HEK293 (cell line): ENCODE measurements at regions not wholly inside any gene's neighbourhood (a gene's known extent, or its start where the extent isn't known, plus 50 kb on each side); places are given as distances from the start of the nearest gene placed in this dataset.

Experiments
- CTCF ChIA-PET: fragments of 350-600 bp; formaldehyde crosslinking; extraction: SDS; loops from one replicate; lab custom pipeline; 2021; ENCODE audit warnings: antibody characterized with exemption; lab: Yijun Ruan, JAX
- POLR2A ChIA-PET: fragments of 300-600 bp; formaldehyde crosslinking; extraction: SDS; loops from one replicate; lab custom pipeline; 2020; ENCODE audit warnings: antibody characterized with exemption, inconsistent platforms; lab: Yijun Ruan, JAX
- H3K27ac ChIP-seq: fragments of 200-500 bp; sonication (Bioruptor generic); 2 replicates; pipeline ENCODE4 v1.5.1; 2014; ENCODE audit warnings: low read depth, low read length, control low read depth, inconsistent platforms; ENCODE audit errors: extremely low read depth
- H3K36me3 ChIP-seq, 2 experiments: fragments of 200-500 bp in 1 of 2; sonication (Bioruptor generic) in 1 of 2; 1 replicate in 1 of 2; 2 replicates in 1 of 2; pipeline ENCODE4 v1.5.1; 2014 to 2017; ENCODE audit warnings: inconsistent platforms in 2 of 2, low read length in 2 of 2; ENCODE audit not compliant: control insufficient read depth in 2 of 2, insufficient read depth in 1 of 2
- H3K4me1 ChIP-seq: fragments of 200-500 bp; sonication (Bioruptor generic); 2 replicates; pipeline ENCODE4 v1.5.1; 2014; ENCODE audit warnings: mild to moderate bottlenecking, low read length, inconsistent platforms; ENCODE audit not compliant: control insufficient read depth, insufficient read depth
- H3K4me3 ChIP-seq: 2 replicates; pipeline ENCODE4 v1.5.1; 2011; ENCODE audit warnings: low read depth, mild to moderate bottlenecking, control low read depth, low read length, moderate library complexity
- H3K9me3 ChIP-seq: fragments of 200-500 bp; sonication (Bioruptor generic); 2 replicates; pipeline ENCODE4 v1.5.1; 2014; ENCODE audit warnings: low read depth, low read length, inconsistent platforms; ENCODE audit not compliant: control insufficient read depth, insufficient read depth
- GLIS2 ChIP-seq: fragments of 450-650 bp; formaldehyde crosslinking; IDR thresholded peaks from 2 replicates; pipeline ENCODE4 v1.5.1; 2016; ENCODE audit warnings: missing biosample characterization, missing genetic modification characterization
- HIC1 ChIP-seq: fragments of 450-650 bp; formaldehyde crosslinking; IDR thresholded peaks from 2 replicates; pipeline ENCODE4 v1.5.1; 2016; ENCODE audit warnings: missing biosample characterization, missing genetic modification characterization
- HOXC10 ChIP-seq: sonication (generic); formaldehyde crosslinking; IDR thresholded peaks from 2 replicates; pipeline ENCODE4 v1.8.1; 2023; ENCODE audit warnings: mild to moderate bottlenecking, missing genetic modification reagents
- PRDM6 ChIP-seq: fragments of 450-650 bp; formaldehyde crosslinking; IDR thresholded peaks from 2 replicates; pipeline ENCODE4 v1.5.1; 2017; ENCODE audit warnings: missing biosample characterization, missing genetic modification characterization
- SETDB1 ChIP-seq: IDR thresholded peaks from one replicate; pipeline ENCODE4 v1.6.1; 2017; ENCODE audit warnings: mild to moderate bottlenecking, low read length, moderate library complexity, mixed read lengths; ENCODE audit not compliant: insufficient read length
- WT1 ChIP-seq: fragments of 450-650 bp; formaldehyde crosslinking; IDR thresholded peaks from 2 replicates; pipeline ENCODE4 v1.5.1; 2016; ENCODE audit warnings: missing biosample characterization, missing genetic modification characterization
- ZBTB1 ChIP-seq: fragments of 450-650 bp; formaldehyde crosslinking; IDR thresholded peaks from 2 replicates; pipeline ENCODE4 v1.5.1; 2016; ENCODE audit warnings: missing biosample characterization, missing genetic modification characterization
- ZFHX2 ChIP-seq: fragments of 450-650 bp; formaldehyde crosslinking; conservative IDR thresholded peaks from 2 replicates; pipeline ENCODE4 v1.5.1; 2016; ENCODE audit warnings: missing biosample characterization, missing genetic modification characterization
- ZNF155 ChIP-seq: fragments of 450-650 bp; formaldehyde crosslinking; IDR thresholded peaks from 2 replicates; pipeline ENCODE4 v1.5.1; 2016; ENCODE audit warnings: missing biosample characterization, missing genetic modification characterization
- ZNF324 ChIP-seq: fragments of 450-650 bp; formaldehyde crosslinking; IDR thresholded peaks from 2 replicates; pipeline ENCODE4 v1.5.1; 2016; ENCODE audit warnings: missing biosample characterization, missing genetic modification characterization
- ZNF391 ChIP-seq: fragments of 450-650 bp; formaldehyde crosslinking; IDR thresholded peaks from 2 replicates; pipeline ENCODE4 v1.5.1; 2016; ENCODE audit warnings: low read depth, missing biosample characterization, missing genetic modification characterization, borderline replicate concordance
- ZNF433 ChIP-seq: fragments of 450-650 bp; formaldehyde crosslinking; IDR thresholded peaks from 2 replicates; pipeline ENCODE4 v1.5.1; 2016; ENCODE audit warnings: missing biosample characterization, missing genetic modification characterization, low read depth
- ZNF521 ChIP-seq: fragments of 450-650 bp; formaldehyde crosslinking; IDR thresholded peaks from 2 replicates; pipeline ENCODE4 v1.5.1; 2017; ENCODE audit warnings: missing biosample characterization, mild to moderate bottlenecking, missing genetic modification characterization
- ZNF623 ChIP-seq: fragments of 450-650 bp; formaldehyde crosslinking; IDR thresholded peaks from 2 replicates; pipeline ENCODE4 v1.5.1; 2016; ENCODE audit warnings: missing biosample characterization, missing genetic modification characterization
- ZNF670 ChIP-seq: fragments of 450-650 bp; formaldehyde crosslinking; IDR thresholded peaks from 2 replicates; pipeline ENCODE4 v1.5.1; 2016; ENCODE audit warnings: missing biosample characterization, missing genetic modification characterization, low read depth
- ZNF768 ChIP-seq: fragments of 450-650 bp; formaldehyde crosslinking; IDR thresholded peaks from 2 replicates; pipeline ENCODE4 v1.5.1; 2018; ENCODE audit warnings: missing biosample characterization, mild to moderate bottlenecking, missing genetic modification characterization
- ZSCAN5A ChIP-seq: fragments of 450-650 bp; formaldehyde crosslinking; IDR thresholded peaks from 2 replicates; pipeline ENCODE4 v1.5.1; 2016; ENCODE audit warnings: missing biosample characterization, missing genetic modification characterization
- ZXDB ChIP-seq: fragments of 450-650 bp; formaldehyde crosslinking; IDR thresholded peaks from 2 replicates; pipeline ENCODE4 v1.5.1; 2016; ENCODE audit warnings: missing biosample characterization, missing genetic modification characterization
- TF ChIP-seq, protein P1 (sequence below): fragments of 450-650 bp; formaldehyde crosslinking; IDR thresholded peaks from 2 replicates; pipeline ENCODE4 v1.5.1; 2016; ENCODE audit warnings: missing biosample characterization, missing genetic modification characterization, low read depth
- TF ChIP-seq, protein P2 (sequence below): fragments of 450-650 bp; formaldehyde crosslinking; IDR thresholded peaks from 2 replicates; pipeline ENCODE4 v1.5.1; 2017; ENCODE audit warnings: missing biosample characterization, missing genetic modification characterization

GRCh38 chr2:190121305-190121704 is 58.8 kb upstream of the MSTN start:
- Histone ChIP-seq H3K4me1 (no peaks in the 10 kb centered on the region), H3K4me3 (no peak overlapping the region), H3K9me3 (no peaks in the 10 kb centered on the region), H3K36me3 (no peaks in the 10 kb centered on the region), H3K27ac (no peak overlapping the region)
- ChIA-PET POLR2A (no interaction called here), CTCF (interaction anchor here (0.7 to 1.0 kb wide), 2 partner anchors 16 to 31 kb away, joined by 3 read pairs; no protein-coding TSS in a partner anchor)
- TF ChIP-seq, protein P1, sequence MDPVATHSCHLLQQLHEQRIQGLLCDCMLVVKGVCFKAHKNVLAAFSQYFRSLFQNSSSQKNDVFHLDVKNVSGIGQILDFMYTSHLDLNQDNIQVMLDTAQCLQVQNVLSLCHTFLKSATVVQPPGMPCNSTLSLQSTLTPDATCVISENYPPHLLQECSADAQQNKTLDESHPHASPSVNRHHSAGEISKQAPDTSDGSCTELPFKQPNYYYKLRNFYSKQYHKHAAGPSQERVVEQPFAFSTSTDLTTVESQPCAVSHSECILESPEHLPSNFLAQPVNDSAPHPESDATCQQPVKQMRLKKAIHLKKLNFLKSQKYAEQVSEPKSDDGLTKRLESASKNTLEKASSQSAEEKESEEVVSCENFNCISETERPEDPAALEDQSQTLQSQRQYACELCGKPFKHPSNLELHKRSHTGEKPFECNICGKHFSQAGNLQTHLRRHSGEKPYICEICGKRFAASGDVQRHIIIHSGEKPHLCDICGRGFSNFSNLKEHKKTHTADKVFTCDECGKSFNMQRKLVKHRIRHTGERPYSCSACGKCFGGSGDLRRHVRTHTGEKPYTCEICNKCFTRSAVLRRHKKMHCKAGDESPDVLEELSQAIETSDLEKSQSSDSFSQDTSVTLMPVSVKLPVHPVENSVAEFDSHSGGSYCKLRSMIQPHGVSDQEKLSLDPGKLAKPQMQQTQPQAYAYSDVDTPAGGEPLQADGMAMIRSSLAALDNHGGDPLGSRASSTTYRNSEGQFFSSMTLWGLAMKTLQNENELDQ (tag by site-specific recombination), result no peak
- TF ChIP-seq, protein P2, sequence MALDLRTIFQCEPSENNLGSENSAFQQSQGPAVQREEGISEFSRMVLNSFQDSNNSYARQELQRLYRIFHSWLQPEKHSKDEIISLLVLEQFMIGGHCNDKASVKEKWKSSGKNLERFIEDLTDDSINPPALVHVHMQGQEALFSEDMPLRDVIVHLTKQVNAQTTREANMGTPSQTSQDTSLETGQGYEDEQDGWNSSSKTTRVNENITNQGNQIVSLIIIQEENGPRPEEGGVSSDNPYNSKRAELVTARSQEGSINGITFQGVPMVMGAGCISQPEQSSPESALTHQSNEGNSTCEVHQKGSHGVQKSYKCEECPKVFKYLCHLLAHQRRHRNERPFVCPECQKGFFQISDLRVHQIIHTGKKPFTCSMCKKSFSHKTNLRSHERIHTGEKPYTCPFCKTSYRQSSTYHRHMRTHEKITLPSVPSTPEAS (tag by site-specific recombination), result no peak
- TF ChIP-seq ZNF391 (tag by site-specific recombination) (no peak), HIC1 (tag by site-specific recombination) (no peak), ZNF155 (tag by site-specific recombination) (no peak), ZNF521 (tag by site-specific recombination) (no peak), ZXDB (tag by site-specific recombination) (no peak), ZNF670 (tag by site-specific recombination) (no peak), ZNF768 (tag by site-specific recombination) (no peak), HOXC10 (CRISPR knock-in tag) (no peak), ZBTB1 (tag by site-specific recombination) (no peak), ZNF433 (tag by site-specific recombination) (no peak), ZSCAN5A (tag by site-specific recombination) (no peak), GLIS2 (no peak), WT1 (tag by site-specific recombination) (no peak), ZNF324 (tag by site-specific recombination) (no peak), PRDM6 (no peak), ZNF623 (tag by site-specific recombination) (no peak), SETDB1 (no peak), ZFHX2 (tag by site-specific recombination) (no peak)
